ENCODE measurements at regions not wholly inside any gene's neighbourhood (a gene's known extent, or its start where the extent isn't known, plus 50 kb on each side); places are given as distances from the start of the nearest gene placed in this dataset.

GRCh38 chr6:109226353-109226752 lies 131.0 kb downstream of the CEP57L1 start:
- dilution Hi-C loops (cut with MboI; ENCODE audit: extremely low pct_ligation_motif_present, low sequenced_read_pairs), result no loop called here
- intact Hi-C loops (cut with micrococcal nuclease), result no loop called here

GRCh38 chr6:109225946-109226345 lies 130.6 kb downstream of the CEP57L1 start:
- Histone ChIP-seq H3K9me3 (replicated peaks; ENCODE audit: control insufficient read depth, insufficient read depth, low read length) (no peaks in the 10 kb centered on the region), H3K27me3 (ENCODE audit: control insufficient read depth in 2 of 2, insufficient read depth in 2 of 2, low read length in 2 of 2) (peaks cover 6 to 7% of the 10 kb centered on the region in 2 experiments), H3K9me1 (replicated peaks; ENCODE audit: control insufficient read depth, extremely low read depth, insufficient read depth, low read length) (no peaks in the 10 kb centered on the region), H2AFZ (ENCODE audit: low read depth, low read length) (no peak overlapping the region), H3K27ac (ENCODE audit: insufficient read depth, low read depth, low read length) (no peak overlapping the region), H3K4me3 (replicated peaks in 1 of 3; ENCODE audit: insufficient read depth in 1 of 3, low read depth in 1 of 3, low read length in 3 of 3) (no peak overlapping the region), H4K20me1 (replicated peaks; ENCODE audit: control insufficient read depth, extremely low read depth, insufficient read depth, low read length) (no peaks in the 10 kb centered on the region), H3K4me2 (ENCODE audit: insufficient read depth, low read length) (no peak overlapping the region), H3K79me2 (ENCODE audit: control insufficient read depth, insufficient read depth, low read length) (no peaks in the 10 kb centered on the region), H3K9ac (replicated peaks; ENCODE audit: extremely low read depth, insufficient read depth, low read length) (no peak overlapping the region), H3K4me1 (ENCODE audit: control insufficient read depth, extremely low read depth, insufficient read depth, low read length) (no peaks in the 10 kb centered on the region), H3K36me3 (ENCODE audit: control insufficient read depth in 2 of 2, extremely low read depth in 1 of 2, insufficient read depth in 2 of 2, low read length in 2 of 2) (no peaks in the 10 kb centered on the region)
- DNase-seq (ENCODE audit: low read depth, low spot score) (no peak), FAIRE-seq (no peak)
- BruUV-seq (replicated peaks), result no TSS peak
- POLR2A ChIA-PET, result no interaction called here
- intact Hi-C loops (cut with micrococcal nuclease) (no loop called here), dilution Hi-C loops (cut with MboI; ENCODE audit: extremely low pct_ligation_motif_present, low sequenced_read_pairs) (no loop called here)
- CTCF ChIA-PET, result interaction anchor here (0.9 kb wide), 1 partner anchor 16 kb away, joined by 3 read pairs; no protein-coding TSS in a partner anchor
- TF ChIP-seq CTCF (IDR thresholded peaks at IDR 0.05; ENCODE audit: extremely low read depth in 1 of 2, insufficient read depth in 1 of 2, low read depth in 1 of 2, low read length in 2 of 2) (no peak), GATA2 (IDR thresholded peaks at IDR 0.05; ENCODE audit: insufficient read depth, insufficient read length, low read depth, low read length) (no peak), MYC (IDR thresholded peaks at IDR 0.05; ENCODE audit: low read depth, low read length) (no peak)

More at GRCh38 chr6:109226353-109226752, 131.0 kb downstream of the CEP57L1 start:
- Histone ChIP-seq H2AFZ (ENCODE audit: low read depth, low read length) (no peak overlapping the region), H4K20me1 (replicated peaks; ENCODE audit: control insufficient read depth, extremely low read depth, insufficient read depth, low read length) (no peaks in the 10 kb centered on the region), H3K79me2 (ENCODE audit: control insufficient read depth, insufficient read depth, low read length) (no peaks in the 10 kb centered on the region), H3K9me1 (replicated peaks; ENCODE audit: control insufficient read depth, extremely low read depth, insufficient read depth, low read length) (no peaks in the 10 kb centered on the region), H3K27ac (ENCODE audit: insufficient read depth, low read depth, low read length) (no peak overlapping the region), H3K27me3 (ENCODE audit: control insufficient read depth in 2 of 2, insufficient read depth in 2 of 2, low read length in 2 of 2) (peaks cover 6 to 7% of the 10 kb centered on the region in 2 experiments), H3K4me1 (ENCODE audit: control insufficient read depth, extremely low read depth, insufficient read depth, low read length) (no peaks in the 10 kb centered on the region), H3K9me3 (replicated peaks; ENCODE audit: control insufficient read depth, insufficient read depth, low read length) (no peaks in the 10 kb centered on the region), H3K4me3 (replicated peaks in 1 of 3; ENCODE audit: insufficient read depth in 1 of 3, low read depth in 1 of 3, low read length in 3 of 3) (no peak overlapping the region), H3K9ac (replicated peaks; ENCODE audit: extremely low read depth, insufficient read depth, low read length) (no peak overlapping the region), H3K4me2 (ENCODE audit: insufficient read depth, low read length) (no peak overlapping the region), H3K36me3 (ENCODE audit: control insufficient read depth in 2 of 2, extremely low read depth in 1 of 2, insufficient read depth in 2 of 2, low read length in 2 of 2) (no peaks in the 10 kb centered on the region)
- FAIRE-seq, result no peak
- TF ChIP-seq POLR2A (IDR thresholded peaks at IDR 0.05; ENCODE audit: low read depth, low read length) (no peak), POLR2AphosphoS5 (IDR thresholded peaks at IDR 0.05; ENCODE audit: insufficient read depth, low read depth, low read length) (no peak), MAX (IDR thresholded peaks at IDR 0.05; ENCODE audit: insufficient read depth, insufficient read length) (no peak)
- BruUV-seq (replicated peaks), result no TSS peak
- DNase-seq (ENCODE audit: low read depth, low spot score), result no peak
- ChIA-PET POLR2A (no interaction called here), CTCF (interaction anchor here (0.9 kb wide), 1 partner anchor 15 kb away, joined by 3 read pairs; no protein-coding TSS in a partner anchor)
